GM18868 (cell line): ENCODE measurements at regions not wholly inside any gene's neighbourhood (a gene's known extent, or its start where the extent isn't known, plus 50 kb on each side); places are given as distances from the start of the nearest gene placed in this dataset.

ENCODE experiments used
- ATAC-seq: cut with Tn5 transposase; IDR thresholded peaks from one replicate; pipeline ENCODE4 v1.9.1; 2021; ENCODE audit warnings: mild to moderate bottlenecking, moderate library complexity; ENCODE audit not compliant: unreplicated experiment

- ATAC-seq = no peak
Observed at GRCh38 chr13:89828506-89828905, 1519.0 kb upstream of the MIR17HG start.

GRCh38 chr13:89831157-89831556 is 1516.3 kb upstream of the MIR17HG start:
- no peak for ATAC-seq

- no peak for ATAC-seq
Observed at GRCh38 chr13:89832827-89833226, 1514.7 kb upstream of the MIR17HG start.

GRCh38 chr13:89843621-89844020 is 1503.9 kb upstream of the MIR17HG start:
- ATAC-seq = no peak

- no peak for ATAC-seq
Observed at GRCh38 chr13:89845874-89846273, 1501.6 kb upstream of the MIR17HG start.

- no peak for ATAC-seq
Observed at GRCh38 chr13:89846926-89847585, 1500.4 kb upstream of the MIR17HG start.

GRCh38 chr13:89852570-89852969 is 1494.9 kb upstream of the MIR17HG start:
- ATAC-seq = peak; percentile 71

GRCh38 chr13:89856512-89856911 is 1491.0 kb upstream of the MIR17HG start:
- no peak for ATAC-seq

GRCh38 chr13:89857502-89857901 is 1490.0 kb upstream of the MIR17HG start:
- ATAC-seq = no peak

GRCh38 chr13:89862011-89862690 is 1485.3 kb upstream of the MIR17HG start:
- no peak for ATAC-seq

- no peak for ATAC-seq
Observed at GRCh38 chr13:89862691-89863036, 1484.8 kb upstream of the MIR17HG start.

GRCh38 chr13:89865164-89866064 is 1482.1 kb upstream of the MIR17HG start:
- ATAC-seq = no peak

- no peak for ATAC-seq
Observed at GRCh38 chr13:89869312-89869711, 1478.2 kb upstream of the MIR17HG start.

GRCh38 chr13:89878904-89879303 is 1468.6 kb upstream of the MIR17HG start:
- ATAC-seq = no peak

- ATAC-seq = no peak
Observed at GRCh38 chr13:89880201-89880600, 1467.3 kb upstream of the MIR17HG start.

GRCh38 chr13:89883893-89884448 is 1463.5 kb upstream of the MIR17HG start:
- ATAC-seq = no peak

GRCh38 chr13:89890806-89891205 is 1456.7 kb upstream of the MIR17HG start:
- ATAC-seq = no peak

- ATAC-seq = no peak
Observed at GRCh38 chr13:89891416-89891815, 1456.1 kb upstream of the MIR17HG start.

GRCh38 chr13:89897681-89898080 is 1449.8 kb upstream of the MIR17HG start:
- peak; percentile 99 for ATAC-seq

GRCh38 chr13:89899302-89900103 is 1448.0 kb upstream of the MIR17HG start:
- ATAC-seq = no peak
